ENCODE measurements at regions not wholly inside any gene's neighbourhood (a gene's known extent, or its start where the extent isn't known, plus 50 kb on each side); places are given as distances from the start of the nearest gene placed in this dataset.

- TF ChIP-seq FOXK2 (IDR thresholded peaks at IDR 0.05) = no peak
- TF ChIP-seq SP1 (IDR thresholded peaks at IDR 0.05) = no peak
- no peak for TF ChIP-seq ELF4 (IDR thresholded peaks at IDR 0.05)
- no peak for TF ChIP-seq SUZ12 (IDR thresholded peaks at IDR 0.05)
These were observed 221.8 kb downstream of the LACC1 start for GRCh38 chr13:44101347-44102083.
